ENCODE measurements at regions not wholly inside any gene's neighbourhood (a gene's known extent, or its start where the extent isn't known, plus 50 kb on each side); places are given as distances from the start of the nearest gene placed in this dataset.

DNA sequence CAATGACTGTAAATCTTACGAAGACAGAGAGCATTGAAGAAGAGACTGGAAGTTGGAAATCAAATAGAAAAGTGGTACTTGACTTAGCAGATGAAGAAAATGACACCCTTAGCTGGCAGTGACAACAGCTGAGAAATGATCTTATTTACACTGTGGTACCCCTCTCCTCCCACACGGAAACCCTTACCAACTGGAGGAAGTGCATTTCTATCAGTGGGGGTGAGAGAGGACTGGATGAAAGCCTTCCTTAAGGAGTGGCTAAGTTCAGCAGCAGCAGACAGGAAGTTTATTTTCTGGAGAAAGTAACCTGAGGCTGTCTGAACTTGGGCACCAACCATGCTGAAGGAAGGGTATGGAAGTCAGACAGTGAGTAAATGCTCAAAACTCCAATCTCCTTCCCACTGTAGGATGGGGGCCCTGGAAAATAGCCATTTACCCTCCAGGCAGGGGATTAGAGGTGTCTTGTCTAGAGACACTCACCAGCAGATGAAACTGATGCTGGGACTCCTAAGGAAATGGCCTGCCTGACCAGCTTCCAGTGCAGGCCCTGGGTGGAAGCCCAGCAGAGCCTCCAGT is 160.2 kb upstream of the NCK2 start:
- DNase-seq (ENCODE audit: extremely low spot score): no peak
- TF ChIP-seq, protein P1, sequence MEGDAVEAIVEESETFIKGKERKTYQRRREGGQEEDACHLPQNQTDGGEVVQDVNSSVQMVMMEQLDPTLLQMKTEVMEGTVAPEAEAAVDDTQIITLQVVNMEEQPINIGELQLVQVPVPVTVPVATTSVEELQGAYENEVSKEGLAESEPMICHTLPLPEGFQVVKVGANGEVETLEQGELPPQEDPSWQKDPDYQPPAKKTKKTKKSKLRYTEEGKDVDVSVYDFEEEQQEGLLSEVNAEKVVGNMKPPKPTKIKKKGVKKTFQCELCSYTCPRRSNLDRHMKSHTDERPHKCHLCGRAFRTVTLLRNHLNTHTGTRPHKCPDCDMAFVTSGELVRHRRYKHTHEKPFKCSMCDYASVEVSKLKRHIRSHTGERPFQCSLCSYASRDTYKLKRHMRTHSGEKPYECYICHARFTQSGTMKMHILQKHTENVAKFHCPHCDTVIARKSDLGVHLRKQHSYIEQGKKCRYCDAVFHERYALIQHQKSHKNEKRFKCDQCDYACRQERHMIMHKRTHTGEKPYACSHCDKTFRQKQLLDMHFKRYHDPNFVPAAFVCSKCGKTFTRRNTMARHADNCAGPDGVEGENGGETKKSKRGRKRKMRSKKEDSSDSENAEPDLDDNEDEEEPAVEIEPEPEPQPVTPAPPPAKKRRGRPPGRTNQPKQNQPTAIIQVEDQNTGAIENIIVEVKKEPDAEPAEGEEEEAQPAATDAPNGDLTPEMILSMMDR (IDR thresholded peaks at IDR 0.05; ENCODE audit: control extremely low read depth, extremely low read depth, low read depth, missing control alignments): no peak
- ChIA-PET CTCF (no interaction called here), POLR2A (no interaction called here)

DNA sequence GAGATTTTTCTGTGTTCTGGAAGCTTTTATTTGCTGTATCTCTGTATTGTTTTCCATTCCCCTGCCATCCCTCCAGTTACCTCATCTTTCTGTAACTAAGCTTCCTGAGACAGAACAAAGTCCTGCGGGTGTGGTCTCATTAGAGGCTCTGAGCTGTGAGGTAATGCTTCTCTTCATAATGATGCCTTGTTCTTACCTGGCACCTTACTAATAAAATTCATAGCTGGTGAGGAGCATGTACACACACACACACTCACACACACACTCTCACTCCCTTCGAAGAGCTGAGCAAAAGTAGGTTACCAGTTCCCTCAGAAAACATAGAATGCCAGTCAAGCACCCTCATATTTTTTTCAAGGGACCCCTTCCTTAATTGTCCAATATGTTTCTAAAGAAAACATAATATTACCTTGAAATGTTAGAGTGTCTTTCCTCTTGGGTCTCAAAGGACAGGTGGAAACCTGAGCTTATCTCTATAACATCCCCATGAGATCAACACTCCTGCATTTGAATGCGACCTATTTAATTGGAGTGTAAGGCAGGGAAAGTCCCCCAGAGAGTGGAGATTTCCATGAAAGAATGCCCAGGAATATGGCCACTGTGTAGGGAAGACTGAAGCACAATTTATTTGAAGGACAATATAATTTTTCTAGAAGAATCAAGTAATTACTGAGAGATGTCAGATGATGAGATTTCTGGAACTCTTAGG is 161.6 kb upstream of the NCK2 start:
- CTCF ChIA-PET: interaction anchor here (1.4 to 1.9 kb wide), 2 partner anchors 9 to 22 kb away, joined by 3 to 6 read pairs; no protein-coding TSS in a partner anchor
- POLR2A ChIA-PET: no interaction called here

DNA sequence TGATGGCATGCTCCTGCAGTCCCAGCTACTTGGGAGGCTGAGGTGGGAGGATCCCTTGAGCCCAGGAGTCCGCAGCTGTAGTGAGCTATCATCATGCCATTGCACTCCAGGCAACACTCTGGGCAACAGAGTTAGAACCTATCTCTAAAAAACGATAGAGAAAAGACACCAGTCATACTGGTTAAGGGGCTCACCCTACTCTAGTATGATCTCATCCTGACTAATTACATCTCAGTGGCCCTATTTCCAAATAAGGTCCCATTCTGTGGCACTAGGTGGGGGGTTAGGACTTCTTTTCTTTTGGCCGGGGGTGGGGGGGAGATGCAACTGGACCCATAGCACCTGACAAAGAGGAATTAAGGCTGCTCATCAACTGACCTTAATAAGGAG is 163.2 kb upstream of the NCK2 start:
- no peak for DNase-seq (ENCODE audit: extremely low spot score)
- ChIA-PET POLR2A (interaction anchor here (0.6 kb wide), 1 partner anchor 67 kb away, joined by 3 read pairs; no protein-coding TSS in a partner anchor), CTCF (interaction anchor here (1.0 kb wide), 1 partner anchor 15 kb away, joined by 5 read pairs; no protein-coding TSS in a partner anchor)
- TF ChIP-seq, protein P1 (IDR thresholded peaks at IDR 0.05; ENCODE audit: control extremely low read depth, extremely low read depth, low read depth, missing control alignments): no peak

More for the DNA sequence above, 161.6 kb upstream of the NCK2 start:
- TF ChIP-seq, protein P1 (IDR thresholded peaks at IDR 0.05; ENCODE audit: control extremely low read depth, extremely low read depth, low read depth, missing control alignments): no peak
- DNase-seq (ENCODE audit: extremely low spot score): no peak

DNA sequence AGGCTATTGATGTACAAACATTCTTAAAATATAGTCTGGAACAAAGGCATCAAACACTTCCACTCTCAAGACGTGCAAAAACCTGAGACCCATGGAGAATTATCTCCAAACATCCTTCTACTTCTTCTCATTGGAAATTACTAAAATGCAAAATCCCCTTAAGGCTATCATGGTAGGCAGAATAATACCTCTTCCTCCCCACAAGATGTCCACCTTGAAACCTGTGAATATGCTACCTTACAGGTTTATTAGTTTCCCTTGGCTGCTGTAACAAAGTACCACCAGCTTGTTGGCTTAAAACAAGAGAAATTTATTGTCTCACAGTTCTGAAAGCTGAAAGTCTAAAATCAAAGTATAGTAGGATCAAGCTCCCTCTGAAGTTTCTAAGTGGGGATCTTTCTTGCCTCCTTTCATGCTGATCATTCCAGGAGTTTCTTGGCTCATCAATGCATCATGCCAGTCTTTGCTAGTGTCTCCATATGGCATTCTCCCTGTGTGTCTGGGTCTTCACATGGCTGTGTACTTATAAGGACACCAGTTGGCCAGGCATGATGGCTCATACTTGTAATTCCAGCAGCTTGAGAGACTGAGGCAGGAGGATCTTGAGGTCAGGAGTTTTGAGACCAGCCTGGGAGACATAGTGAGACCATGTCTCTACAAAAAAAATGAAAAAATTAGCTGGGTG is 163.7 kb upstream of the NCK2 start:
- CTCF ChIA-PET: interaction anchor here (1.0 kb wide), 1 partner anchor 16 kb away, joined by 5 read pairs; no protein-coding TSS in a partner anchor
- DNase-seq (ENCODE audit: extremely low spot score): no peak
- TF ChIP-seq, protein P1 (IDR thresholded peaks at IDR 0.05; ENCODE audit: control extremely low read depth, extremely low read depth, low read depth, missing control alignments): no peak
- POLR2A ChIA-PET: interaction anchor here (0.6 kb wide), 1 partner anchor 68 kb away, joined by 3 read pairs; no protein-coding TSS in a partner anchor

DNA sequence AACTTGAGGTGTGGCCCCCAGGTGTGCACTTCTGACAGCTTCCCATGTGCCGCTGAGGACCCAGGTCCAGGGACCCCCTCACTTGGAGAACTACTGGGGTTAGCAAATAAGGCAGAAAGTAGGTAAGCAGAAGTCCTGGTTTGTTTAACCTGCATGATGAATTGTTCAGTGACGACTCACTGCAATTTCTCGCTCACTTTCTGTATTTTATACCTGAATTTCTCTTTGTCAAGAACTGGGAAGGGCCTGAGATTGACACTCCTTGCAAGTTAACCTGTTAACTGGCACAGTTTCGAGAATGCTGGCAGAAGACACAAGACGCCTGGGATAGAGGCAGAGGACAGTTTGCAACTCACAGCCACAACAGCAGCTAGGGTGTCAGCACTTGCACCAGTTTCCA is 164.5 kb upstream of the NCK2 start:
- no peak for DNase-seq (ENCODE audit: extremely low spot score)
- CTCF ChIA-PET: no interaction called here
- POLR2A ChIA-PET: no interaction called here
- TF ChIP-seq, protein P1 (IDR thresholded peaks at IDR 0.05; ENCODE audit: control extremely low read depth, extremely low read depth, low read depth, missing control alignments): no peak

DNA sequence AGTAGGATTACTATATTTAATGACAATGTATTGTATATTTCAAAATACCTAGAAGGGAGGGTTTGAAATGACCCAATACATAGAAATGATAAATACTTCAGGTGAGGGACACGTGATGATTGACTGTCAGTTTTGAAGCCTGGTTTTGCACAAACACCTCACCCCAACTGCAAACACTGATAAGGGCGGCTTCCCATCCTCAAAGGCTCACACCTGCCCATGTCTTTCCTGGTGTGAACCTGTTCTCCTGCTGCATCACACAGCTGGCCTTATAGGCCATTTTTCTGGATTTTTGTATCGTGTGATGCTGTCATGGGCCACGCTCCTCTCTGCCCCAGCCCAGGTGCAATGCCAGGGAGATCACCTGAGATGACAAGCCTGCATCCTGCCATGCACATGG is 166.5 kb upstream of the NCK2 start:
- TF ChIP-seq, protein P1 (IDR thresholded peaks at IDR 0.05; ENCODE audit: control extremely low read depth, extremely low read depth, low read depth, missing control alignments): no peak
- no peak for DNase-seq (ENCODE audit: extremely low spot score)
- ChIA-PET CTCF (interaction anchor here (0.9 to 5.4 kb wide), 10 partner anchors 10 to 526 kb away, joined by 3 to 37 read pairs (median 4); no protein-coding TSS in a partner anchor), POLR2A (no interaction called here)

Data from GM10248 (cell line).